SW480 (cell line): ENCODE measurements at regions not wholly inside any gene's neighbourhood (a gene's known extent, or its start where the extent isn't known, plus 50 kb on each side); places are given as distances from the start of the nearest gene placed in this dataset.

Source experiments
- DNase-seq: peaks from one replicate; pipeline ENCODE4 v3.0.0-alpha.2; 2016; ENCODE audit warnings: low spot score

DNA sequence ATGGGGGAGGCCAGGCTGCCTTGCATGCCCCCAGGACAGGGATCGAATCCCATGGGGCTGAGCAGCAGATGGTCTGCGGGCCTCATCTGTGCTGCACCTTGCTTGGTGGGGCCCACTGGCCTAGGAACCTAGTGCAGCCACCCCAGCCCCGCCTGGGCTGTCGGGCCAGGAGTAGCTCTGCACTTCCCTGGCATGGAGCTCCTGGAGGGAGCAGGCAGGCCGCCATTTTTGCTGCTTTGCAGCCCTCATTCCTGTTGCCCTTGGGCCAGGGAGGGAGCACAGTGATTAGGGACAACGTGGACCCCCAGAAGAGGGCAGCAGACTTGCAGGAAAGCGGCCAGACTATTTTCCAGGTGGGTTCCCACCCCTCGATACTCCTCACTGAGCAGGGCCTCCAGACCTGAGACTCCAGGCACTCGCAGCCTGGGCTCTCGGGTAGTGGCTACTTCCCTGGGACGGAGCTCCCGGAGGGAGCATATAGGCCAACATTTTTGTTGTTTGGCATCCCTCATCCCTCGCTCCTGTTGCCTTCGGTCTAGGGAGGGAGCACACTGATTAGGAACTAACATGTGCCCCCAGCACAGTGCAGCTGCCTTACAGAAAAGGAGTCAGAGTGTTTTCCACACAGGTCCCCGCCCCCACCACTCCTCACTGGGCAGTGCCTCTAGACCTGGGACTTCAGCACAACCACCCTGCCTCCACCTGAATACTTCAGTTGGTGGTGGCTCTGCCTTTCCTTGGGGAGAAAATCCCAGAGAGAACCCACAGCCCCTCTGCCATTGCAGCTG lies 99.5 kb downstream of the MAIP1 start:
- no peak for DNase-seq

DNA sequence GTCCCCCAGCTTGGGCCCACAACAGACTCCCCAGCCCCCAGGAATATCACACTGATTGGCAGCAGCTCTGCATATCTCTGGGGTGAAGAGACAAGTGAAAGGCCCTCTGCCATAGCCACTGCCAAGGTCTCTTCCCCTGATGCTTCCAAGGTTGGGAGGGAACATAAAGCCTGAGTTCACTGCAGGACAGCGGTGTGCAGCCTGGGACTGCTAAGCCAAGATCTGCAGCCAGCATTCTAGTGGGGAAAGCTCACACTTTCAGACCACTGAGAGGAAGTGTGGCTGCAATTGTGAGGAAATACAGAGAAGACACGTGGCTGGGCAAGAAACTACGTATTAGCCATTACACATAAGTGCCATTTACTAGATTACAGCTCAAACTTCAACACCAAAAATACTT lies 100.7 kb downstream of the MAIP1 start:
- DNase-seq: no peak

DNA sequence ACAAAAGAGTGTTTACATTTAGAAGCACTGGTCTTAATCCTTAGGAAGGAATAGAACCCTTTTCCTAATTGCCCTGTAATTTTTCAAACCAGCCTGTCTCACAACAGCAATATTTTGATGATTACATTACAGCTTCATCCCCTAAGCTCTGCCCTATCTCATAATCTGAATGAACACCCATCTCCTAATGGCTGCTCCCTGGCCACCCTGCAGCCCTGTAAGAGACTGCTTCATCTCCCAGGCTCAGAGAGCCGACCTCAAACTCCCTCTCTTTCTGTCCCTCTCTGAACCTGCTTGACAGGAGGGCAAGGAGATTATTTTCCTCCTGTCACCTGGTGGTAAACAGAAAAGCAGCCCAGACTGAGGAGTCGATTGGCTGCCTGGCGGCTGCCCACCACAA lies 107.8 kb downstream of the MAIP1 start:
- no peak for DNase-seq

DNA sequence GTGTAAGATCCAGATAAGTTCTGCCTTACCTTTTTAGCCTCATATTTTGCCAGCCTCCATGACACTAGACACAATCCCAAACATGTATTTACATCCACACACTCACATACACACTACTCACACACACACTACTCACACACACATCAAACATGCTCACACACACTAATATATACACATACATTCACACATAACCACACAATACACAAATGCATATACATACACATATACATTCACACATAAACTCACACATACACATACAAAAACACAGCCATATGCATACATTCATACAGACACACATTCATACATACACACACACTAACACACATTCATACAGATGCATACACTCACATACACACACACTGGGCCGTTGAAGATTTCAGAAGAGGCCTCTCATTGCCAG lies 109.5 kb downstream of the MAIP1 start:
- DNase-seq: no peak

DNA sequence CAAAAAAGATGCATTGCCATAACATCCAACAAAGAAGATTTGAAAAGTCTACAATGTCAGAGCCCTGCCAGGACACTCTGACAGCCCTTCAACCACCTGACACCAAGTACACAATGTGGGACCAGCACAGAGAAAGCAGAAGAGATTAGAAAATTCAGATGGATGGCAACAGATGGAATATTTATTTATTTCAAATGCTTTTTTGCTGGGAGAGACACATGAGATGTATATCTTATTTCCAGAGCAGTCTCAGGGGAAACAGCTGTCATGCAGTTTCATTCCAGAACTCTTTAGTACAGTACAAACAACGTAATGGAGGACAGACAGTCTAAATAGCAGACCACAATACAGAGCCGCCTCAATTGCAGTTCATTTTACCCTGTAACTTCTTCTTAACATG lies 110.1 kb downstream of the MAIP1 start:
- no peak for DNase-seq

DNA sequence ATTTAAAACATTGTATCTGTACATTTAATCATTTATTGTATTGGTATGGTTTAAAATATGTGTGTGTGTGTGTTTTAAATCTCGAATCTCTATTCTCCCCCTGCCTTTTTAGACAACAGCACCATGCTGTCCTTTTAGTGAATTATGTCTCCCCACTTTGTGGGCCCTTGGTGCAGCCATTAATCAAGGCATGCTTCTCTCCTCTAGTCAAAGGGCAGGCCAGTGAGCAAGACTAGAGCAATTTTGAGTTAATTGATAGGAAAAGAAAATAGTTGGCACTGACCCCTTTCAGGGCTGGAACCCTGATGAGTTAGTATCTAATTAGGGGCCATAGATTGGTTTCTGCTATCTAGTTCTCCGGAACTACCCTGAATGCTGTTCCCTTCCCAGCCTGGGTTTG lies 111.0 kb downstream of the MAIP1 start:
- no peak for DNase-seq

DNA sequence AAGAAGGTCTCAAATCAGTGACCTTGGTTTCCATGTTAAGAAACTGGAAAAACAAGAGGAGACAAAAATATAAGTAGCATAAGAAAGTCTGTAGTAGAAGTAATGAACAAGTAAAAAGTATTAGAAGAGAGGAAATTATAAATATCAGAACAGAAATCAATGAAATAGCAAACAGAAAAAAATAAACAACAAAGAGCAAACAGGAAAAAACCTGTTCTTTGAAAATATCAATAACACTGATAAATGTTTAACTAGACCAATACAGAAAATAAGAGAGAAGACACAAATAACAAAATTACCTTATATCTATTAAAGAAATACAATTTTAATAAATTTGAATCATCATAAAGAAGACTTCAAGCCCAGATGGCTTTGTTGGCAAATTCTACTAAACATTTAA lies 113.3 kb downstream of the MAIP1 start:
- DNase-seq: no peak

DNA sequence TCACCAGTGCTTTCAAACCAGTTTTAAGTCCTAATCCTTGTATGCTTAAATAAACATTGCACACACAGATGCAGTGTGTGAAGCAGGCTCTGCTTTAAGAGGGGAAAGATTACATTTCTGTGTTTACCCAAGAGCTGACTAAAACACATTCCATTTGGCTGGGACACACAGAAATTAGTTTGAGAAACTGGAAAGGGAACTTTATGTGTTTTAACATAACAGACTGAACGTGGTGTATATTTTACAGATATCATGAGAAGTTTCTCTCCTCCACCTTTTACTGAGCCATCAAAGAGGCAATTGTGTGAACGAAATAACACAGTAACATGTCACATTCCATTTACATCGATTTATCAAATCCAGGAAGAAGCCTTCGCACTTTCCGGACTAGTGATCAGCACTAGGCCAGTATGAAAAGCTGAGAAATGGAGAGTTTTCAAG lies 121.8 kb downstream of the MAIP1 start:
- no peak for DNase-seq

DNA sequence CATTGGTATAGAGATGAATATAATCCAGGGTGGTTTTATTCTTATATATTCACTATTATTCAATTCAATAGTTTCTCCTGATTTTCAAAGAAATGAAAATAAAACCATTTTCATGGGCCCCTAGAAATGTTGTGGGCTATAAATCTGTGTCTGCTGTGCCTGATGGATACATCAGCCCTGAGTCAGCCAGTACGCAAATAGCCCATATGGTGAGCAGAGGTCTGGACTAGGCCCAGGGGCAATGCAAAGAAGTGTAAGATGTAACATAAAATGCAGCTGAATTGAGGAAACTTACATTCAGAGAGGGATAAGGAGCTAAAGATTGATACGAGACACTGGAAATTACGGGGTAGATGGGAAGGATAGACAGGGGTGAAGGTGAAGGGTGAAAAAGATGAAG lies 122.5 kb downstream of the MAIP1 start:
- DNase-seq: no peak

DNA sequence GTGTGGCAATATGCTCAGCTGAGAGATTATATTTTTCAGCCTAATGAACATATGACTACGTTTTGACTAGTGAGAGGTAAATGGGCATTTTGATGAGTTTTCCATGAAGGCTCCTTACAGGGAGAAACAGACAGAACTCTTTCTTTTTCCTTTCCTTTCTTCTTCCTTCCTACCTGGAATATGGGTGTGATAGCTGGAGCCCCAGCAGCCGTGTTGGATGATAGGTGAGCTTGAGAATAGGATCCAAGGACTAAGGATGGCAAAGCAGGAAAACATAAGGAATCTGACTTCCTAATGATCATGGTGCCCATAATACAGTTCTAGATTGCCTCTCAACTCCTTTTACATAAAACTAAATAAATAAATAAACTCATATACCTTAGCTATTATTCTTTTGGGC lies 124.0 kb downstream of the MAIP1 start:
- DNase-seq: no peak

DNA sequence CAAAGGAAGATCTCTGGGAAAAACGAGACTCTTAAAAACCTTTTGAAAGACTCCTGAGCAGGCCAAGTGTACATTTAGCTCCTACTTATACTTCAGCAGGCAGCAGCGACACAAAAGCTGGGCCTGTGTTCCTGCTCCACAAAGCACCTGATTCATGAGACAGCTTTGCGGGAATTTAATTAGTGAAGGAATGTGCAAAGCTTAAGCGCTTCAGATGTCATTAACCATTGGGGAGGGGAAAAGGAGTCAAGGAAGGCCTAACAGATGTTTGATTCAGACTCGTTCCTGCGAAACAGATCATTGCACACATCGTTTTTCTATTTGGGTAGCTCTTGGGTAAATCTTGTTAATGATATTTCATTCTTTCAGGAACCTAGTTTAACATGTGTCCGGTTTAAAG lies 125.9 kb downstream of the MAIP1 start:
- no peak for DNase-seq

DNA sequence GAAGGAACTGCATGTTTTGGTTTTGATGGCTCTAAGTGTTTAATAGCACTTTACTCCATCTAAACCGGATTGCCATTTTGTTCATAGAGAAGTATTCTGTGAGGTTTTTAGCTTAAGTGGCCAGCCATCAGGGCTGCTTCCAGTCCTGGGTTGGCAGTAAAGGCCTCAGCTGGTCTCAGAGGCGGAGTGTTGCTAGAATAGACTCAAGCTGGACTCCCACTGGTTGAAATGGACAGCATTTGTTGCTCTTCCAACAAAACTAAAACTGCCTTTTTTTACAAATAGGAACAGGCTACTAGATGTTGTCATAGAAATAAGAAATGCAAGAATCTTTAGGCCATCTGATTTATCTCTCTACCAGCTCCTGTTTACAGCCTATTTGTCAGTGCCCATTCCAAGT lies 126.4 kb downstream of the MAIP1 start:
- DNase-seq: no peak

DNA sequence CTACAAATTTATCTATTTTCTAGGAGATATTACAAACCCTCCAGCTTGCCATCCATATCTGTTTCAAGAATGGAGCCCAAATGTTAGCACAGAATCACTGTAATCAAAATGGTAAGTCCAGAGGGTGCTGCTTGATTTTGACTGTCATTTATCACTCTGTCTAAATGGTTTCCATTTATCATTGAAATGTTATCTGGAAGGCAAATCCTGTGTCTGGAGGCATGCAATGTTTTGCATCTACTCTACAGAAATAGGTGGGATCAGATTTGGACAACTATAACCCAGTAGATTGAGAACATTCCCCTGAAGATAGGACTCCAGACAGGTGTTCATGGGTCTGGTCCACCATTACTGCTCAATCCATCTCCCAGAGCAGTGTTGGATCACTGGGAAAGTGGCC lies 128.7 kb downstream of the MAIP1 start:
- DNase-seq: no peak

DNA sequence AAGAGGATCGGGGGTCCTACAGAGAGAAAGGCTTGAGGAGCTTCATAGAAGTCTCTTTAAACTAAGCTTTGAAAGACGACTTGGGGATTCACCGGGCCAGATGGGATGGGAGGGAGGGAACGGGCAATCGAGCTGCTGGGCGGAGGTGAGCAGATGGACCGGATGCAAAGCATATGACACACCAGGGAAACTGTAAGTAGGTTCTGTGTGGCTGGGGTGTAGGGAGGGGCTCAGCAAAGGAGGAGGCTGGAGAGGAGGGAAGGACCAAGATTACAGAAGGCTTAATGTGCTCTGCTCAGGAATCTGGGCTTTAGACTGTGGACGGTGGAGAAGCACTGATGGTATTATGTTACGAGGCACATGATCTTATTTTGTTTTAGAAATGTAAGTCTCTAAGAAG lies 131.5 kb downstream of the MAIP1 start:
- DNase-seq: no peak

DNA sequence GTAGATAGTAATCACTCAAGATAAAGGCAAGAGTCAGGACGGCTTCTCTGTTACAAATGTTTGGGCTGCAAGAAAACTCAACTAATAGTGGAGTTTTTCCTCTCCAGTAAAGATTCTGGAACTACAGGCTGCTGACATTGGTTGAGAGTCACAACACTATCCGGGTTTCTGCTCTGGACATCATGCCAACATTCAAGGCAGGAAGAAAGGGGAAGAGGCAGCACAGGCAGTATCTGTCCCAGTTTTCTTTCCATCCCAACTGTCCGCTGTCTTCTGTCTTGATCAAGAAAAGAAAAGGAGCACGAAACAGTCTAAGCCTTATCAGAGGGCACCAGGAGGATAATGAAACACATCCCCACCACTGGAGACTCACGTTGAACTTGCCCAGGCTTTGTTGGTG lies 132.1 kb downstream of the MAIP1 start:
- DNase-seq: no peak

DNA sequence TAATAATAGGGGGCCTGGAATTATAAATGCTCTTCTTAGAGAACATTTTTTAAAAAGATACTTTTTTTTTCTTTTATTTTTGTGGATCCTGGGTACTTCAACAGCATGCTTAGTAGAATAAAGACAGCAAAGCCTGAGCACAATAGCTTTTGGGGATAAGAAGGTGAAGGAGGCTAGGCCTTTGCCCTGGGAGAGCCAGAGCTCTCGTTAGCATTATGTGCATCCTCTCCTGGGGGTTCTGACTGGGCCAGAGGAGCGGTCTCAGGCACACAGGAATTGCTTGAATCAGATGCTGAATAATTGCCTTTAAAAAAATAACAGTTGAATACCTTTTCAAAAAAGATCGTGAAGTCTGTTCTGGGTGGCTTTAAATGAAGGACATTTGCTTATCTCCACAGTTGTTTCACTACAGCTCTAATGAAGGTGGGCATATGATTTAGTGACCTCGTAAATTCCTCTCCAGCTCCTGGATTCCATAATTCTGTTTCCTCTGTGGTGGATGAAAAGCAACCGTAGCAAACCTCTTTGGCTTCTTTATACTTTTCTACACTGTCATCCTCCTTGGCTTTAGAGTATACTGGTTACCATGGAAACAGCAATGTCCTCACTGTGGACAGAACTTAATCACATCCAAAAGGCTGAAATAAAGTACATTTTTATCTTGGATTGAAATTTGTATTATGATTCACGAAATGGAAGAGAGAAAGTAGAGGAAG lies 133.8 kb downstream of the MAIP1 start:
- no peak for DNase-seq

DNA sequence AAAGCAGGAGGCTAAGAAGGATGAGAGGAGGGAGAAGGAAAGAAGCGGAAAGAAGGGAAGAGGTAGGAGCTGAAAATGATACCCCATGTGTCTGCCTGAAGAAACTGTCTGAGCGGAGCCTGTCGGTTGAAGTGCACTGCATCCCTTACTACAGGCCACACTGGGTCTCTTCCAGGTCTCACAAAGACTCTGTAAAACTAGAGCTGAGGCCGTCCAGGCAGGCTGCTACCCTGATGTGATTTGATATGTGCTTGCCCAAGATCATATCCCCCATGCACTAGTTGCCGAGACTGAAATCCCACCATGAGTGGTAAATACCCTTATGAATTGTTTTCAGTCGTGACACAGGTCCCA lies 134.4 kb downstream of the MAIP1 start:
- DNase-seq: no peak

DNA sequence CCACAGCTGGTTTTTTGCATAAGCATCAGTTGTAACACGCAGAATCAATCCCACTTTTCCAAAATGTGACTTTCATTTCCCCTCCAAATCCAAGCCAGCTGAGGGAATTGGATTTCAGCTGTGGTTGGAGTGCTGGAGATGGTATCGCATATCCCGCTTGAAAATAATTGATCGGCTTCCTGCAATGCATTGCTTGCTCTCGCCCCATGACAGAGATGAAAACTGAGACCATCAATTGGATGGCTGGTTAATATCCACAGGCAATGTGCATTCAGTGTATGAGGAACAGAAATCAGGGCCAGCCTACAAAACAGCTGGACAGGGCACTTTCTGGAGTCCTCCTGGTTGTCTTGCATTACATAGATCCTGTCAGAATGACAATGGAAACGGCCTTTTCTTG lies 135.3 kb downstream of the MAIP1 start:
- no peak for DNase-seq

DNA sequence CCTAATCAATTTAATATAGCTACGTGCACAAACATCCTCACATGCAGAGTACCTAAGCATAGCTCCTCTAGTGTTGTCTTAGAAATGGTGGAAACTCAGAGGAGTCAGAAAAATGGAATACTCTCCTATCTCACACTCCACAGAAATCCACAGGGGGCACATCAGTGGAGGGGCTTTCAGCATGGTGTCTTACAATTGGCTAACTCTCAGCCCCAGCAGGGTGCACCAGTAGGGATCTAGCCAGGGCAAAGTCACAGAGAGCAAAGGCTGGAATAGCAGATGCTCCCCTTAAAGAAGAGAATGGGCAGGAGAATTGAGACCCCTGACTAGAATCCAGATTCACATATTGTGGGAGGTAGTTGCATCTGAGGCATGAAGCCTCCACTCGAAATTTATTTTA lies 135.7 kb downstream of the MAIP1 start:
- no peak for DNase-seq

DNA sequence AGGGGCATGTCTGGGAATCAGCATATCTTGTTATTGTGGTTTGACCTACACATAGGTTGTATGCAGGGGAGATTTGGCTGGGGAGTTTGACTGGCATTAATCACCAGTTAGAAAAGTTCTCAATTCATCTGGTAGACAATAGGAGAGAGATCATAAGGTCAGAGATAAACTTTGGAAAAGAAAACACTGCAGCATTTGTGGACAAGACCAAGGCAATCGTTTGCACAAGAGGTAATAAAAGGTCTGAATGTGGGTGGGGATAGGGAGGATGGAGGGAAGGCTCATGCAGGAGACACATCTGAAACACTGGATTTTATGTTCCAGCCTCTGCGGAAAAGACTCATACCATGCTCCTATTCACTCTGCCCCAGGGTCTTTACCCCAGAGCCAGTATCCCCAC lies 136.9 kb downstream of the MAIP1 start:
- no peak for DNase-seq

DNA sequence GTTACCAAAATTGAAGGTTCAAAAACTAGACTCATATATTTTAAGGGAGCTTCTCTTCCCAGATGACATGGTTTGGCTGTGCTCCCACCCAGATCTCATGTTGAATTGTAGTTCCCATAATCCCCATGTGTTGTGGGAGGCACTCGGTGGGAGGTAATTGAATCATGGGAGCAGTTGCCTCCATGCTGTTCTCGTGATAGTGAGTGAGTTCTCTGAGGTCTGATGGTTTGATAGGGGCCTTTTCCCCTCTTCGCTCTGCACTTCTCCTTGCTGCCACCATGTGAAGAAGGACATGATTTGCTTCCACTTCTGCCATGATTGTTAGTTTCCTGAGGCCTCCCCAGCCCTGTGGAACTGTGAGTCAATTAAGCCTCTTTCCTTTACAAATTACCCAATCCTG lies 140.1 kb downstream of the MAIP1 start:
- DNase-seq: no peak

DNA sequence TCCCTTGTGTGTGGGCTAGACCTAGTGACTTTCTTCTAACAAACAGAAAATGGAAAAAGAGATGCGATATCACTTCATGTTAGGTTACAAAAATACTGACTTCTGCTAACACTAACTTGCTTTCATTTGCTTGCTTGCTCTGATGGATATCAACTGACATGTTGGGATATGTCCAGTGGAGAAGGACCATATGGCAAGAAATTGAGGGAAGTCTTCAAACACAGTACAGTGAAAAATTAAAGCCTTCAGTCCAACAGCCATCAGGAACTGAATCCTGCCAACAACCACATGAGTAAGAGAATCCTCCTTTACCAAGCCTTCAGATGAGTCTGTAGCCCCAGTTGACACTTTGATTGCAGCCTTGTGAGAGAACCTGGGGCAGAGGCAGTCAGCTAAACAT lies 143.9 kb downstream of the MAIP1 start:
- no peak for DNase-seq

DNA sequence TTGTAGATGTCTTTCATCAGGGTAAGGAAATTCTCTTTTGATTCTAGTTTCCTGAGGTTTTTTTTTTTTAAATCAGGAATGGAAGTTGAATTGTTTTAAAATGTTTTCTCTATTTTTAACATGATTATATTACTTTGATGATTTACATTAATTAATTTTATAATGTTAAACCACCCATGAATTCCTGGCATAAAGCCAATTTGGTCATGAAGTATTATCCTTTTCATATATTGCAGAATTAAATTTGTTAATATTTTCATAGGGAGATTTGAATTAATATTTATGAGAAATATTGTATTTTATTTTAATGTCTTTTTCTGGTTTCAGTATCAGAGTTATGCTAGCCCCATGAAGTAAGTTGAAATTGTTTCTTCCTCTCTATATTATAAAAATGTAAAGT lies 144.6 kb downstream of the MAIP1 start:
- DNase-seq: no peak

DNA sequence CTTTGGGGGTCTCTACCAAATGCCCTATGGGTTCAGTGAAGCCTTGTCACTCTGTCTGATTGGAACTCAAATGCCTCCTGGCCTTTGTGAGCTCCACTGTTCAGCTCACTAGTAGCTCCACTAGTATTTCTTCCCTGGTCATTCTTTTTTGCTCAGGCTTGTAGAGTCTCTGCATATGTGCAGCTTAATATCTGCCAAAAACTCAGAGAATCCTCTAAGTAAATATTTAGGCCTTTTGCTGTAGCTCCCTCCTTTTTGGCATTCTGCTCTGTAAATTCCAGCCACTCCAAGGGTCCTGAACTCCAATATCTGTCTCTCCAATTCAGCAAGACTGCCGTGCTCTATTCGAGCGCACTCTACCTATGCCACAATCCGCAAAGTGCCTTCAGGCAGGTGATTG lies 146.5 kb downstream of the MAIP1 start:
- DNase-seq: no peak
